HG03439 (cell line): ENCODE measurements at regions not wholly inside any gene's neighbourhood (a gene's known extent, or its start where the extent isn't known, plus 50 kb on each side); places are given as distances from the start of the nearest gene placed in this dataset.

Experiments
- ATAC-seq: cut with Tn5 transposase; IDR thresholded peaks from one replicate; pipeline ENCODE4 v1.9.1; 2021; ENCODE audit warnings: mild to moderate bottlenecking, moderate library complexity; ENCODE audit not compliant: unreplicated experiment

- no peak for ATAC-seq
Observed at GRCh38 chr17:79541056-79541850, 69.6 kb downstream of the RBFOX3 start.

- no peak for ATAC-seq
Observed at GRCh38 chr17:79539944-79540705, 70.7 kb downstream of the RBFOX3 start.

- no peak for ATAC-seq
Observed at GRCh38 chr17:79538291-79538690, 72.6 kb downstream of the RBFOX3 start.

GRCh38 chr17:79537686-79538085, 73.2 kb downstream of the RBFOX3 start:
- ATAC-seq, result no peak

- no peak for ATAC-seq
Observed at GRCh38 chr17:79537061-79537460, 73.8 kb downstream of the RBFOX3 start.

- ATAC-seq, result no peak
Observed at GRCh38 chr17:79536212-79536840, 74.5 kb downstream of the RBFOX3 start.

GRCh38 chr17:79535728-79536025, 75.2 kb downstream of the RBFOX3 start:
- no peak for ATAC-seq

- no peak for ATAC-seq
Observed at GRCh38 chr17:79534851-79535727, 75.8 kb downstream of the RBFOX3 start.

GRCh38 chr17:79534111-79534510, 76.7 kb downstream of the RBFOX3 start:
- ATAC-seq, result no peak

- no peak for ATAC-seq
Observed at GRCh38 chr17:79533116-79533515, 77.7 kb downstream of the RBFOX3 start.

GRCh38 chr17:79532107-79532790, 78.6 kb downstream of the RBFOX3 start:
- ATAC-seq, result no peak

- ATAC-seq, result no peak
Observed at GRCh38 chr17:79531191-79532095, 79.4 kb downstream of the RBFOX3 start.

GRCh38 chr17:79530361-79531105, 80.3 kb downstream of the RBFOX3 start:
- ATAC-seq, result no peak

- ATAC-seq, result no peak
Observed at GRCh38 chr17:79529661-79530081, 81.2 kb downstream of the RBFOX3 start.

- no peak for ATAC-seq
Observed at GRCh38 chr17:79528592-79529125, 82.2 kb downstream of the RBFOX3 start.

GRCh38 chr17:79527306-79527705, 83.5 kb downstream of the RBFOX3 start:
- no peak for ATAC-seq

- ATAC-seq, result no peak
Observed at GRCh38 chr17:79525793-79526677, 84.8 kb downstream of the RBFOX3 start.
